Choroid plexus epithelial cell (primary cell): ENCODE measurements at regions not wholly inside any gene's neighbourhood (a gene's known extent, or its start where the extent isn't known, plus 50 kb on each side); places are given as distances from the start of the nearest gene placed in this dataset.
A peak's percentile ranks its signal among the peaks of the same experiment; 100 is the strongest.

ENCODE experiments used
- DNase-seq: peaks from one replicate; pipeline ENCODE4 v3.0.0-alpha.2; 2010; ENCODE audit warnings: low read depth
- H3K4me3 ChIP-seq: 2 replicates; pipeline ENCODE4 v1.5.1; 2011; ENCODE audit warnings: low read depth, mild to moderate bottlenecking, control low read depth, low read length, moderate library complexity
- TF ChIP-seq, protein P1 (sequence below): conservative IDR thresholded peaks from 2 replicates; pipeline ENCODE4 v1.5.1; 2011; ENCODE audit warnings: low read depth, mild to moderate bottlenecking, control low read depth, inconsistent platforms, low read length, moderate library complexity

DNA sequence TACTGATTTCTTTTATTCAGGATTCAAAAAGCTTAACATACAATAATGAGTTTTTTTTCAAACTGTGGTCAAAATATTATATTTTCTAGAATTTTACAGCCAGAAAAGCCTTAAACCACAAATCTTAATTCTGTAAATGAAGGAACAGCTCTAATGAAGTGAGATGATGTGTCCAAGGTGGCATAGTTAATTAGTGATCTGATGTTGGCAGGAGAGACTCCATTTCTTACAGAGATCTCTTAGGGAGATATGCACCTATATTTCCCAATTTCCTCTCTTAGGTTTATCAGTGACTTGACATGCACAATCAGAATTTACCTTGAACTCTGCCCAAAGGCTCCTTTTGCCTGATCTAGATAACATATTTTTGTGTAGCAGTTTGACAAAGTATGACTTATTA, 211.1 kb upstream of the ZNF804B start:
- no peak overlapping the region for H3K4me3 ChIP-seq
- TF ChIP-seq, protein P1, sequence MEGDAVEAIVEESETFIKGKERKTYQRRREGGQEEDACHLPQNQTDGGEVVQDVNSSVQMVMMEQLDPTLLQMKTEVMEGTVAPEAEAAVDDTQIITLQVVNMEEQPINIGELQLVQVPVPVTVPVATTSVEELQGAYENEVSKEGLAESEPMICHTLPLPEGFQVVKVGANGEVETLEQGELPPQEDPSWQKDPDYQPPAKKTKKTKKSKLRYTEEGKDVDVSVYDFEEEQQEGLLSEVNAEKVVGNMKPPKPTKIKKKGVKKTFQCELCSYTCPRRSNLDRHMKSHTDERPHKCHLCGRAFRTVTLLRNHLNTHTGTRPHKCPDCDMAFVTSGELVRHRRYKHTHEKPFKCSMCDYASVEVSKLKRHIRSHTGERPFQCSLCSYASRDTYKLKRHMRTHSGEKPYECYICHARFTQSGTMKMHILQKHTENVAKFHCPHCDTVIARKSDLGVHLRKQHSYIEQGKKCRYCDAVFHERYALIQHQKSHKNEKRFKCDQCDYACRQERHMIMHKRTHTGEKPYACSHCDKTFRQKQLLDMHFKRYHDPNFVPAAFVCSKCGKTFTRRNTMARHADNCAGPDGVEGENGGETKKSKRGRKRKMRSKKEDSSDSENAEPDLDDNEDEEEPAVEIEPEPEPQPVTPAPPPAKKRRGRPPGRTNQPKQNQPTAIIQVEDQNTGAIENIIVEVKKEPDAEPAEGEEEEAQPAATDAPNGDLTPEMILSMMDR, result no peak
- no peak for DNase-seq

DNA sequence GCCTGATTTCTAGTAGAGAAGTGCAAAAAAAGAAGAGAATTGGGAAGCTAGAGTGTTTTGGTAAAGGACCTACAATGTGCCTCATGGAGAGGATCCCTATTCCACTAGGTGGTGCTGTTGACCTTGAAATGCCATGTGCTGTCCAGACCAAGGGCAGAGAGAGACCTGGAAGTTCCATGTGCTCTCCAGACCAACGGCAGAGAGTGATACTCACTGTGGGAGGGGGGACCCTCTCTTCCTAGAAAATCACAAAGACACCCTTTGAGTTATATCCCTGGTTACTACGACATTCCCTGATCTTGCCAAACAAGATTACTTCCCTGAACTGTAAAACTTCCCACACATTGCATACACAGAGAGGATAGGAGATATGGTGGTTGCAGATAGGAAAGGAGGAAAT, 212.7 kb upstream of the ZNF804B start:
- peak; percentile 25 for DNase-seq
- TF ChIP-seq, protein P1, result peak; percentile 45
- no peak overlapping the region for H3K4me3 ChIP-seq

DNA sequence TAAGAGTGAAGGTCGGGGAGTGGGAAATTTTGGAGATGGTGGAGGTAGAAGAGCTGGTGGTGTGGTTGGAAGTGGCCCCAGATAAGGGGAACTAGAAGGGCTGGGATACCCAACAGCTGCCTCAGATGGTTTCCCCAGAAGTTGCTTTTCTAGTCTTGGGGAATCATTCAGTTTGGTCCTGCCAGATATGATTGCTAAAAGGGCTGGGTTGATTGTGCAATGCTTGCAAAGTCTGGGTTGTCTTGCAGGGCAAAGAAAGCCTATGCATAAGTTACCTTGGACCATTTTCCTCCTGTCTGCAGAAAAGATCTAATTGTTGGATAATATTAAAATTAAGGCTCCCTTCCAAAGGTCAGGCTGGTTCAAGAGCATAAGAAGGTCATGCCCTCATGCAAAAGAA, 213.8 kb upstream of the ZNF804B start:
- no peak overlapping the region for H3K4me3 ChIP-seq
- TF ChIP-seq, protein P1, result no peak
- no peak for DNase-seq

DNA sequence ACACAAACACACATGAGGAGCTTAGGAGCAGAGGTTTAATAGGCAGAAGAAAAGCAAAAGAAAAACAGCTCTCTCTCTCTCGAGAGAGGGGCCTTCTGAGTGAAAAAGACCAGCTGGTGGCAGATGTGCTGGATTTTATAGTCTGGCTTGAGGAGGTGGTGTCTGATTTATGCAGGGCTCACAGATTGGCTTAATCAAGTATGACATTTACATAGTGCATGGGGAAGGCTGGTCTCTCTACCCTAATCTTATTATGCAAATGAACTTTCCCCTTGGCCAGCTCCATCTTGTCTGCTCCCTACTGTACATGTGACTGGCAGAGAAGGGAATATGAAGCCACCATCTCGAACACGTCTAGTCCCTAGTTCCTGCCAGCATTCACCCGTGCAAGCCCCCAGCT, 219.5 kb upstream of the ZNF804B start:
- no peak overlapping the region for H3K4me3 ChIP-seq
- no peak for DNase-seq
- TF ChIP-seq, protein P1, result no peak

DNA sequence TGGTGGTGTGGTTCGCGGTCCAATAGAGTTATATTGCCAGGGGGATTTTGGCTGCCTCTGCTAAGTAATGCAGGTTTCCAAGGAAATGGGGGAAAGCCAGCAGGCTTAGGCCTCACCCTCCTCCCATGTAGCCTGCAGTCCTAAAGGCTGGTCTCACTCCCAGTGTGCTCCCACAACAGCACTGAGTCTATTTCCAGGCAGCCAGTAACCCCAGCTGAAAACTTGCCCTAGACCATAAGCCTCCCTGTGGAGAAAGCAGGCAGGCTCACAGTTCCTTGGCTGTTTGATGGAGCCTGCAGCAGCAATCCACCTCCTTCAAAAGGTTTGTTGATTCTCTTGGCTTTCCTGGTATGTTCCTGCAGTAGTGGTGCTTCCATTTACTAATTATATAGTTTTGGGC, 220.0 kb upstream of the ZNF804B start:
- no peak for DNase-seq
- TF ChIP-seq, protein P1, result no peak
- H3K4me3 ChIP-seq, result no peak overlapping the region

DNA sequence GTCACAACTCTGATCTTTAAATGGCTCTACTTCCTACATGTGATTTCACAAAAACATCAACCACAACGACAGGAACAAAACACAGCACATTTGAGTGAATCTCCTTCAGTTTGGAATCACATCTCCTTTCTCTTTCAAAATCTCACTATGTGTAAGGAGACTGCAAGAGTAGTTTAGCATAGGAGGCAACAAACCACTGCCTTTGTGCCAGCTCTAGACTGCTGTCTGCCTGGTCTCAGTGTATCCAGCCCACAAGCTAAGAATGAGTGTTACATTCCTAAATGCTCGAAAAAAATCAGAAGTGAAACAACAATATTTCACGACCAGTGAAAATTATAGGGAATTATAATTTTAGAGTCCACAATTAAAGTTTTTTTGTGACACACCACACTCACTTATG, 217.0 kb upstream of the STEAP4 start:
- no peak for DNase-seq
- no peak overlapping the region for H3K4me3 ChIP-seq
- TF ChIP-seq, protein P1, result no peak

DNA sequence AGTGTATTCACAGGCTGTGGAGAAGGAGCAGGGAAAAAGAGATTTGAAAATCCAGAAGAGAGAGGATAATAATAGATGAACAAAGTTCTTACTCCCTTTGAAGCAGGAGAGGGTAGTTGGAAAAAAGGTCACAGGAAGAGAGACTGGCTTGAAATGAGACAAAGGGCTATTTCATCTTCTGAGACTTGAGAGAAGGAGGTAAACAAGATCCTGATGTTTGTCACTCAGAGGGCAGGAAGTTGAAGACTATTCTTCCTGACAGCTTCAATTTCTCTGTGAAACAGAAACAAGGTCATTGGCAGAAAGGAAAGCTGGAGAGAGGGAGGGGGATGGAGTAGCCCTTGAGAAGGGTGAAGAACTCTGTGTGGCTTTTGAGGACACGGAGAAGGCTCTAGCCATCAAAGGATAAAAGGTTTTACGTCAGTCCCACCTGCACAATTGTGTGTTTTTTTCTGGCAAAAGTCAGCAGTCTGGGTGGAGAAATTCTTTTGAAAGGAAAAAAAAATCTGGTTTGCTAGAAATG, 216.1 kb upstream of the STEAP4 start:
- TF ChIP-seq, protein P1, result no peak
- DNase-seq, result no peak
- H3K4me3 ChIP-seq, result no peak overlapping the region
